ENCODE measurements at regions not wholly inside any gene's neighbourhood (a gene's known extent, or its start where the extent isn't known, plus 50 kb on each side); places are given as distances from the start of the nearest gene placed in this dataset.

GRCh38 chr9:75372499-75373268, 284.4 kb downstream of the OSTF1 start:
- TF ChIP-seq EGR1 (IDR thresholded peaks at IDR 0.05) = no peak
- TF ChIP-seq REST (IDR thresholded peaks at IDR 0.05; ENCODE audit: low read depth) = no peak
- no peak for TF ChIP-seq ZBTB7A (IDR thresholded peaks at IDR 0.05; ENCODE audit: low read depth)
- no peak for TF ChIP-seq CREB1 (IDR thresholded peaks at IDR 0.05; ENCODE audit: low read depth)
- no peak for TF ChIP-seq CEBPB (IDR thresholded peaks at IDR 0.05)
- TF ChIP-seq TEAD4 (IDR thresholded peaks at IDR 0.05) = no peak
- TF ChIP-seq TAF1 (IDR thresholded peaks at IDR 0.05; ENCODE audit: low read depth) = no peak
- no peak for TF ChIP-seq YY1 (IDR thresholded peaks at IDR 0.05; ENCODE audit: low read depth)
- no peak for TF ChIP-seq NFIC (IDR thresholded peaks at IDR 0.05)
- no peak for TF ChIP-seq TCF12 (IDR thresholded peaks at IDR 0.05; ENCODE audit: low read depth)
- TF ChIP-seq USF1 (IDR thresholded peaks at IDR 0.05) = no peak
- TF ChIP-seq MAX (IDR thresholded peaks at IDR 0.05) = no peak
- TF ChIP-seq FOXM1 (IDR thresholded peaks at IDR 0.05; ENCODE audit: borderline replicate concordance, low read depth) = no peak
- no peak for TF ChIP-seq RAD21 (IDR thresholded peaks at IDR 0.05; ENCODE audit: low read depth)
- TF ChIP-seq EP300 (IDR thresholded peaks at IDR 0.05; ENCODE audit: borderline replicate concordance) = no peak

DNA sequence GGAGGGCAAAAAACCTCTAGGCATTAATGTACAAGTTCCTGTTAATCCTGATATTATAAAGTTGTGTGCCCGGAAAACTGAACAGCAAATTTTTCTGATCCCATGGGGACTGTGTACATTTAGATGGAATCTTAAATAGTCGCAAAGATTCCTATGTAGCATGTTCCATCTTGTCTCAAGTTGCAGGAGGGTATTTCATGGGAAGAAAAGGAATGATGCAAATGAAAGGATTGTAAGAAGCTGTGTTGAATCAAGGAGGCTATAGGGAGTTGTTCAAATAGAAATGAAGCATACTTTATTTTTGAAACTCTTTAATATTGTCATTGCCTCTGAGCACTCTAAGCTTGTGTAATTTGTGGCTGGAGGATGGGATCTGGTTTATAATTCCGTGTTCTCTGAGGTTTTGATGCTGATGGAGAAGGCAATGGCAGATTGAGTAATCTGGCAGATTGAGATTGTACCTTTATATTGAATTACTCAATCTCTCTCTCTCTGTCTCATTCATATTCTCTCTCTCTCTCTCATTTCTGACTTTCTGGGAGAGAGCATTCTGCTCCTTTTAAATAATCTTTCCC, 288.5 kb downstream of the OSTF1 start:
- TF ChIP-seq TEAD4 (IDR thresholded peaks at IDR 0.05) = no peak

DNA sequence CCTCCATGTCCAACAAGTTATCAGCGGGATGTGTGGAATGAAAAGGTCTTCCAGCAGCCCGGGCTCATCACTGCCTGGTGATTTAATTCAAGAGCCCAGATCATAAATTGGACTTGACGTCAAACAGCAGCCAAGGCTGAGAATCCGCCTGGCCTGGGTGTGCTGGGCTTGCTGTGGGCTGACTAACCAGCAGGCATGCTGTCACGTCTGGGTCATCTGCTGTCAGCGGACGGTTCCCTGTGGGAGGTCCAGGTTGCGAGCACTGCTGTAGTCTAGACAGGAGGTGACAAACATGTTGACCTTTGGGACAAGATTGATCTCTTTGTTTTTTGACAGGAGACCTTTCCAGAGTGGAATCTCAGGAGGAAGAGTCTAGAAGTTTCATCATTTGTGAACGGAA, 289.7 kb downstream of the OSTF1 start:
- TF ChIP-seq YY1 (IDR thresholded peaks at IDR 0.05; ENCODE audit: low read depth) (no peak), MAX (IDR thresholded peaks at IDR 0.05) (no peak), TAF1 (IDR thresholded peaks at IDR 0.05; ENCODE audit: low read depth) (no peak), TCF12 (IDR thresholded peaks at IDR 0.05; ENCODE audit: low read depth) (no peak), CEBPB (IDR thresholded peaks at IDR 0.05) (no peak), REST (IDR thresholded peaks at IDR 0.05; ENCODE audit: low read depth) (no peak), ZBTB7A (IDR thresholded peaks at IDR 0.05; ENCODE audit: low read depth) (no peak), NFIC (IDR thresholded peaks at IDR 0.05) (no peak), CREB1 (IDR thresholded peaks at IDR 0.05; ENCODE audit: low read depth) (no peak), TEAD4 (IDR thresholded peaks at IDR 0.05) (no peak), EP300 (IDR thresholded peaks at IDR 0.05; ENCODE audit: borderline replicate concordance) (no peak), RAD21 (IDR thresholded peaks at IDR 0.05; ENCODE audit: low read depth) (no peak), FOXM1 (IDR thresholded peaks at IDR 0.05; ENCODE audit: borderline replicate concordance, low read depth) (no peak), EGR1 (IDR thresholded peaks at IDR 0.05) (no peak), USF1 (IDR thresholded peaks at IDR 0.05) (no peak)

- TF ChIP-seq RAD21 (IDR thresholded peaks at IDR 0.05; ENCODE audit: low read depth) (no peak), TEAD4 (IDR thresholded peaks at IDR 0.05) (no peak), MAX (IDR thresholded peaks at IDR 0.05) (no peak), TCF12 (IDR thresholded peaks at IDR 0.05; ENCODE audit: low read depth) (no peak)
Measured at GRCh38 chr9:75378926-75379325, 290.6 kb downstream of the OSTF1 start.

- TF ChIP-seq USF1 (IDR thresholded peaks at IDR 0.05) = no peak
- TF ChIP-seq EP300 (IDR thresholded peaks at IDR 0.05; ENCODE audit: borderline replicate concordance) = no peak
Measured at GRCh38 chr9:75382126-75382525, 293.8 kb downstream of the OSTF1 start.

Measured in Ishikawa (cell line).